ENCODE measurements at regions not wholly inside any gene's neighbourhood (a gene's known extent, or its start where the extent isn't known, plus 50 kb on each side); places are given as distances from the start of the nearest gene placed in this dataset.

DNA sequence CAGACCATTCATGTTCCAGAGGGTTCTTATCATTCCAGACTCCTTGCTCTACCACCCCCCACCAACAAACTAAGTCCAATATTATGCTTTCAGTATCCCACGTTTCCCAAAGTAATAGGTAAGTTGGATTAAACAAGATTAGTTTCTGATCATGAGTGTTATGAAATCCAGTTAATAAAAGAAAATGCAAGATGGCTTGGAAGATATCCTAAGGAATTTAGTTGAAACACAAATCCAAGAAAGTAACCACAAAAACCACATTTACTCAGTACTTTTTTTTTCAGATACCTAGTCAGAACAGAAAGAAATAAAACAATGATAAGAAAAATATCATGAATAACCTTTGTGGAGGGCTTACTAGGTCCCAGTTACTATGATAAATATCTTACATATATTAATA is 119.4 kb upstream of the MIR17HG start:
- WGBS (ENCODE audit: missing lambda C conversion rate) = 0% methylated on average over 1 of the region's 1 CpG
- Histone ChIP-seq H3K9me3 (no peaks in the 10 kb centered on the region), H3K4me3 (no peak overlapping the region), H3K4me1 (no peaks in the 10 kb centered on the region), H3K27ac (no peak overlapping the region), H3K4me2 (no peak overlapping the region)
- TF ChIP-seq ZC3H11A (IDR thresholded peaks at IDR 0.05) (no peak), EP300 (IDR thresholded peaks at IDR 0.05) (no peak), MAFK (IDR thresholded peaks at IDR 0.05; ENCODE audit: partially characterized antibody) (no peak), SMC3 (IDR thresholded peaks at IDR 0.05) (no peak), ZFP36 (IDR thresholded peaks at IDR 0.05; ENCODE audit: borderline replicate concordance, partially characterized antibody) (no peak), GATA3 (IDR thresholded peaks at IDR 0.05; ENCODE audit: borderline replicate concordance) (no peak), POLR2A (IDR thresholded peaks at IDR 0.05; ENCODE audit: low read length) (no peak), EHF (CRISPR knock-in tag; IDR thresholded peaks at IDR 0.05) (no peak), PHF8 (IDR thresholded peaks at IDR 0.05; ENCODE audit: borderline replicate concordance, low read depth) (no peak), TFCP2L1 (CRISPR knock-in tag; IDR thresholded peaks at IDR 0.05) (no peak), HDAC2 (IDR thresholded peaks at IDR 0.05) (no peak), HOXA7 (CRISPR knock-in tag; IDR thresholded peaks at IDR 0.05) (no peak), EHMT2 (IDR thresholded peaks at IDR 0.05; ENCODE audit: low read depth) (no peak)
- TF ChIP-seq, protein P1, sequence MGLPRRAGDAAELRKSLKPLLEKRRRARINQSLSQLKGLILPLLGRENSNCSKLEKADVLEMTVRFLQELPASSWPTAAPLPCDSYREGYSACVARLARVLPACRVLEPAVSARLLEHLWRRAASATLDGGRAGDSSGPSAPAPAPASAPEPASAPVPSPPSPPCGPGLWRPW (IDR thresholded peaks at IDR 0.05) = no peak
- TF ChIP-seq, protein P2, sequence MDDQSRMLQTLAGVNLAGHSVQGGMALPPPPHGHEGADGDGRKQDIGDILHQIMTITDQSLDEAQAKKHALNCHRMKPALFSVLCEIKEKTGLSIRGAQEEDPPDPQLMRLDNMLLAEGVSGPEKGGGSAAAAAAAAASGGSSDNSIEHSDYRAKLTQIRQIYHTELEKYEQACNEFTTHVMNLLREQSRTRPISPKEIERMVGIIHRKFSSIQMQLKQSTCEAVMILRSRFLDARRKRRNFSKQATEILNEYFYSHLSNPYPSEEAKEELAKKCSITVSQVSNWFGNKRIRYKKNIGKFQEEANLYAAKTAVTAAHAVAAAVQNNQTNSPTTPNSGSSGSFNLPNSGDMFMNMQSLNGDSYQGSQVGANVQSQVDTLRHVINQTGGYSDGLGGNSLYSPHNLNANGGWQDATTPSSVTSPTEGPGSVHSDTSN (IDR thresholded peaks at IDR 0.05) = no peak
- TF ChIP-seq, protein P3, sequence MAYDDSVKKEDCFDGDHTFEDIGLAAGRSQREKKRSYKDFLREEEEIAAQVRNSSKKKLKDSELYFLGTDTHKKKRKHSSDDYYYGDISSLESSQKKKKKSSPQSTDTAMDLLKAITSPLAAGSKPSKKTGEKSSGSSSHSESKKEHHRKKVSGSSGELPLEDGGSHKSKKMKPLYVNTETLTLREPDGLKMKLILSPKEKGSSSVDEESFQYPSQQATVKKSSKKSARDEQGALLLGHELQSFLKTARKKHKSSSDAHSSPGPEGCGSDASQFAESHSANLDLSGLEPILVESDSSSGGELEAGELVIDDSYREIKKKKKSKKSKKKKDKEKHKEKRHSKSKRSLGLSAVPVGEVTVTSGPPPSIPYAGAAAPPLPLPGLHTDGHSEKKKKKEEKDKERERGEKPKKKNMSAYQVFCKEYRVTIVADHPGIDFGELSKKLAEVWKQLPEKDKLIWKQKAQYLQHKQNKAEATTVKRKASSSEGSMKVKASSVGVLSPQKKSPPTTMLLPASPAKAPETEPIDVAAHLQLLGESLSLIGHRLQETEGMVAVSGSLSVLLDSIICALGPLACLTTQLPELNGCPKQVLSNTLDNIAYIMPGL (CRISPR knock-in tag; IDR thresholded peaks at IDR 0.05; ENCODE audit: borderline replicate concordance) = no peak
- TF ChIP-seq, protein P4, sequence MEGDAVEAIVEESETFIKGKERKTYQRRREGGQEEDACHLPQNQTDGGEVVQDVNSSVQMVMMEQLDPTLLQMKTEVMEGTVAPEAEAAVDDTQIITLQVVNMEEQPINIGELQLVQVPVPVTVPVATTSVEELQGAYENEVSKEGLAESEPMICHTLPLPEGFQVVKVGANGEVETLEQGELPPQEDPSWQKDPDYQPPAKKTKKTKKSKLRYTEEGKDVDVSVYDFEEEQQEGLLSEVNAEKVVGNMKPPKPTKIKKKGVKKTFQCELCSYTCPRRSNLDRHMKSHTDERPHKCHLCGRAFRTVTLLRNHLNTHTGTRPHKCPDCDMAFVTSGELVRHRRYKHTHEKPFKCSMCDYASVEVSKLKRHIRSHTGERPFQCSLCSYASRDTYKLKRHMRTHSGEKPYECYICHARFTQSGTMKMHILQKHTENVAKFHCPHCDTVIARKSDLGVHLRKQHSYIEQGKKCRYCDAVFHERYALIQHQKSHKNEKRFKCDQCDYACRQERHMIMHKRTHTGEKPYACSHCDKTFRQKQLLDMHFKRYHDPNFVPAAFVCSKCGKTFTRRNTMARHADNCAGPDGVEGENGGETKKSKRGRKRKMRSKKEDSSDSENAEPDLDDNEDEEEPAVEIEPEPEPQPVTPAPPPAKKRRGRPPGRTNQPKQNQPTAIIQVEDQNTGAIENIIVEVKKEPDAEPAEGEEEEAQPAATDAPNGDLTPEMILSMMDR (IDR thresholded peaks at IDR 0.05) = no peak
- FAIRE-seq = no peak
- no peak for DNase-seq (ENCODE audit: low read depth in 1 of 2, low spot score in 1 of 2)
- CTCF ChIA-PET = no interaction called here
- ATAC-seq = no peak
- POLR2A ChIA-PET = no interaction called here

DNA sequence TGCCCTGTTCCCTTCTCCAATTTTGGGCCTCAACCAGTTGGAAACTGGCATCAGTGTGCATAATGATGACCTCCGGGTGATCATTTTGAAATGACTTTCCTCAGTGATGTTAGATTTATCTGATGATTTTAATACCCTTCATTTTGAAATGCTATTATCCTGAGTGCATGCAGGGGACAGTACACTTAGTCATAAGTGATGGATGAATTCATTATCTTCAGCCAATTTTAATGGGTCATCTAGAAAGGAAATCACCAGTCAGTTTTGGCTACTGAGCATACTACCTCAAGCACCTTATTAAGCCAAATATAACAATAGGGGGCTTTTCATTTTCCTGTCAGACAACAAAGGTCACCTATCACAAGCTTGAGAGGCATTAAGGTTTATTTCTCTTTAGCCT is 118.5 kb upstream of the MIR17HG start:
- FAIRE-seq (no peak), DNase-seq (ENCODE audit: low read depth in 1 of 2, low spot score in 1 of 2) (no peak), ATAC-seq (no peak)
- ChIA-PET CTCF (no interaction called here), POLR2A (no interaction called here)
- no peaks in the 10 kb centered on the region for H3K4me1 ChIP-seq
- no peaks in the 10 kb centered on the region for H3K9me3 ChIP-seq
- 0% methylated on average over 1 of the region's 1 CpG for WGBS (ENCODE audit: missing lambda C conversion rate)
- H3K4me2 ChIP-seq = no peak overlapping the region
- H3K27ac ChIP-seq = no peak overlapping the region
- TF ChIP-seq HOXA7 (CRISPR knock-in tag; IDR thresholded peaks at IDR 0.05) = no peak
- TF ChIP-seq, protein P4 (IDR thresholded peaks at IDR 0.05) = no peak
- TF ChIP-seq CBX8 (IDR thresholded peaks at IDR 0.05) = no peak
- TF ChIP-seq BHLHE40 (IDR thresholded peaks at IDR 0.05; ENCODE audit: low read depth, low read length) = no peak
- TF ChIP-seq FOXS1 (CRISPR knock-in tag; IDR thresholded peaks at IDR 0.05) = no peak
- no peak for TF ChIP-seq MYC (IDR thresholded peaks at IDR 0.05; ENCODE audit: borderline replicate concordance, low read length)
- TF ChIP-seq FOSB (CRISPR knock-in tag; IDR thresholded peaks at IDR 0.05) = no peak
- no peak for TF ChIP-seq NR3C1 (IDR thresholded peaks at IDR 0.05)
- TF ChIP-seq ZSCAN20 (CRISPR knock-in tag; IDR thresholded peaks at IDR 0.05) = no peak
- TF ChIP-seq, protein P5, sequence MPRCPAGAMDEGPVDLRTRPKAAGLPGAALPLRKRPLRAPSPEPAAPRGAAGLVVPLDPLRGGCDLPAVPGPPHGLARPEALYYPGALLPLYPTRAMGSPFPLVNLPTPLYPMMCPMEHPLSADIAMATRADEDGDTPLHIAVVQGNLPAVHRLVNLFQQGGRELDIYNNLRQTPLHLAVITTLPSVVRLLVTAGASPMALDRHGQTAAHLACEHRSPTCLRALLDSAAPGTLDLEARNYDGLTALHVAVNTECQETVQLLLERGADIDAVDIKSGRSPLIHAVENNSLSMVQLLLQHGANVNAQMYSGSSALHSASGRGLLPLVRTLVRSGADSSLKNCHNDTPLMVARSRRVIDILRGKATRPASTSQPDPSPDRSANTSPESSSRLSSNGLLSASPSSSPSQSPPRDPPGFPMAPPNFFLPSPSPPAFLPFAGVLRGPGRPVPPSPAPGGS (IDR thresholded peaks at IDR 0.05) = no peak
- TF ChIP-seq, protein P6, sequence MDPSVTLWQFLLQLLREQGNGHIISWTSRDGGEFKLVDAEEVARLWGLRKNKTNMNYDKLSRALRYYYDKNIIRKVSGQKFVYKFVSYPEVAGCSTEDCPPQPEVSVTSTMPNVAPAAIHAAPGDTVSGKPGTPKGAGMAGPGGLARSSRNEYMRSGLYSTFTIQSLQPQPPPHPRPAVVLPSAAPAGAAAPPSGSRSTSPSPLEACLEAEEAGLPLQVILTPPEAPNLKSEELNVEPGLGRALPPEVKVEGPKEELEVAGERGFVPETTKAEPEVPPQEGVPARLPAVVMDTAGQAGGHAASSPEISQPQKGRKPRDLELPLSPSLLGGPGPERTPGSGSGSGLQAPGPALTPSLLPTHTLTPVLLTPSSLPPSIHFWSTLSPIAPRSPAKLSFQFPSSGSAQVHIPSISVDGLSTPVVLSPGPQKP (IDR thresholded peaks at IDR 0.05; ENCODE audit: low read depth, low read length) = no peak
- TF ChIP-seq POLR2A (IDR thresholded peaks at IDR 0.05; ENCODE audit: low read length) = no peak
- TF ChIP-seq, protein P7, sequence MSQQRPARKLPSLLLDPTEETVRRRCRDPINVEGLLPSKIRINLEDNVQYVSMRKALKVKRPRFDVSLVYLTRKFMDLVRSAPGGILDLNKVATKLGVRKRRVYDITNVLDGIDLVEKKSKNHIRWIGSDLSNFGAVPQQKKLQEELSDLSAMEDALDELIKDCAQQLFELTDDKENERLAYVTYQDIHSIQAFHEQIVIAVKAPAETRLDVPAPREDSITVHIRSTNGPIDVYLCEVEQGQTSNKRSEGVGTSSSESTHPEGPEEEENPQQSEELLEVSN (IDR thresholded peaks at IDR 0.05; ENCODE audit: borderline replicate concordance, low read depth) = no peak
- TF ChIP-seq FOSL2 (IDR thresholded peaks at IDR 0.05) = no peak
- TF ChIP-seq FOSL2 (CRISPR knock-in tag; IDR thresholded peaks at IDR 0.05) = no peak
- no peak for TF ChIP-seq CHD2 (IDR thresholded peaks at IDR 0.05; ENCODE audit: low read length, partially characterized antibody)
- TF ChIP-seq CEBPB (IDR thresholded peaks at IDR 0.05) = no peak
- no peak overlapping the region for H3K4me3 ChIP-seq
